ENCODE measurements at regions not wholly inside any gene's neighbourhood (a gene's known extent, or its start where the extent isn't known, plus 50 kb on each side); places are given as distances from the start of the nearest gene placed in this dataset.
"Not testable (repeated sequence)": the region's sequence is repeated elsewhere in the genome, so short reads cannot be mapped to it uniquely, and the experiment has no call there.

DNA sequence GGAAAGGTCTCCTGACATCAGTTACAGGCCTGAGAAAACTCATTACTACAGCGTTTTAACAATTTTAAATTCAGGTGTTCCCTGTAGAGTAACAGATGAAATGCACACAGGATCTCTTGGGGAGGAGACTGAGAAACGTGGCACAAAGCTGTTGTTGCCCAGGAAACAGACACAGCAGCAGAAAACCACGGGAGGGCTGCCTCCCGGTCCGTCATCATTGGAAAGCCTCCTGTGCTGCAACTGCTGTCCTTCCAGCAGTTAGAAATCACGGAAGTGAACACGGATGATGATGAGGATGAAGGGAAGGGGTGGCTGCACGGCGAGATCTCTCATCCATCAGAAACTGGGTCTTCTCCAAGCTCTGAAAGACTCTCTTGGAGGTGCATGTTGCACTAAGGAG is 94.6 kb upstream of the RNF32 start:
- no peak for DNase-seq

- DNase-seq = no peak
These were observed 95.5 kb upstream of the RNF32 start for GRCh38 chr7:156544919-156545715.

DNA sequence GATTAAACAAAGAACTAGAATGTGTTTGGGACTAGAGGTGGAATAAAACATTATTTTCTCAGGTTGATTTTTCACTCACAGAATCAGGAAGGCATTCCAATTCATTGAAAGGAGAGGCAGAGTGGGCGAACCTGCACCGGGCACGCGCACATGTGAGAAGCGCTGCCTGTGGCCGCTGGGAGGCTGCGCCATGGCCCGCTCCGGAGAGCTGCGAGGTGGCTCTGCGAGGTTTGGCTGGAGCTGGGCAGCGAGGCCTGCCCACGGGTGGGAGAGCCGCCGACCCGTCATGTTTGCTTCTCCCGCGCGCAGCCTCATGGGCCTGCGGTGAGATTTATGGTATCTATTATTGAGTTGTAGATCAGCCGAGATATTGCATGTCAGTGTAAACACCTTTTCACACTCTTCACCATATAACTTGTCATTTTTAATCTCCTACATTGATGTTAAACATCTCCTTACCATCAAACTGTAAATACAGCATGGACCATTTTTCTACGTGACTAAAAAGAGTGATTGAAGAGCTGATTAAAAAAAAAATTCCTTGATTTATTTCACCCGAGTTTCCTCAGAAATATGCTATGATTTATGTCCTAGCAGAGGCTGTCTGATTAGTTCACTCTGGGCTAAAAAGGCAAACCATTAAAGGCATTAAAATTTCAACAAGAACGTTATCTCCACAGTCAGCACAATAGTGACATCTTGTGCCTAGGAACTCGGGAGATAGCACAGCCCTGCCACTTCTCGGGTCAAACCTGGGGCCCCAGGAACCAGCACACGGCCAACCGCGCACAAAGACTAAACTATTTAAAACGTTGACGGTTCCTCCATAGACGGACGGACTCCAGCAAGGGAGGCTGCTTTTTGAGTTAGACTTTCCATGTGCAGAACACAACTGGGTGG is 96.6 kb upstream of the RNF32 start:
- no peak for DNase-seq

GRCh38 chr7:156540619-156541165 is 99.9 kb upstream of the RNF32 start:
- DNase-seq = no peak

DNA sequence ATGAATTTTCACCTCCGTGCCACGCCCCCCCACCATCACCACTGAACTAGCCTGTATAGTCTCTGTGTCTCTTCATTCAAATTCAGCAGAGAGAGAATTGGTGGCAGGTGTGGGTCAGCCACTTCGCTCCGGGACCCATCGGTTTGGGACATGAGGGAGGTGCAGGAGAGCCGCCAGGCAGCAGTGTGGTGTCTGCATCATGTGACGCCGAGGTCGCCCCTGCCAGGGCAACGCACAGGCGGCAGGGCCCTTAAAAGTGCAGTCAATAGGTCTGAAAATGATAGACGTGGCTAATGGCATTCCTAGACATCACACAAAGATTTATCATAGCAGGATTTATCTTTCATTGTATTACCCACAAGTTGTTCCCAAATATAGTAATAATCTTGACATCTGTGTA is 100.6 kb upstream of the RNF32 start:
- no peak for DNase-seq

DNA sequence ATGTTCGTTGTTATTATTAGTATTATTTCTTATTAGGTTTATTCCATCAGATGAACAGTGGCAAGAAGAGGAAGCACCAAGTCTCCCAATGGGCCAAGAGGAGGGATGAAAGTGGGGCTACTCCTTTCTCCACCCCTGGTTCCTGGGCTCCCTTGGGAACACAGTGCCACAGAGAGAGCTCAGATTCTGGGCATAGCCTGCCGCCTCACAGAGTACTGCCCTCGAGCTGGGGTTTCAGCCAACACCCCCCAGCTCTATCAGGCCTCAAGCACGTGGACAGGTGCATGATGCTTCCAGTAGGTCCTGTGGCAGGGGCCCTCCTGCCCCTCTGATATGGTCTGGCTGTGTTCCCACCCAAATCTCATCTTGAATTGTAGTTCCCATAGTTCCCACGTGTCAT is 103.6 kb upstream of the RNF32 start:
- DNase-seq = no peak

DNA sequence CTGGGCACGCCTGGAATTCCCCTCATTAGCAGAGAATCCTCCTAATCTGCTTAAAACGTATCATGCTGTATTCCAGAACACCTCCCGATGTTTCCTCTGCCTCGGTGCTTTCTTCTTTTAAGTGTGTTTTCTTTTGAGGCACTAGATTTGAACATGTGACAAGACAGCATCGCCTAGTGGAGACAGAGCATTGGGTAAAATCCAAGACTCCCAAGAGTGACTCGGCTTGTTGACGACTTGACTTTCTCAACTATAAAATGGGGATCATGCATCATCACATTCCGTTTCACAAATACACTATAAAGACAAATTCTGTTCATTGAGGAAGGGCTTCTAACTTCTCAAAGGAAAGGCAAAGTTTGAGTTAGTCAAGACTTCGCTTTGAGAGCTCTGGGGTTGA is 105.6 kb upstream of the RNF32 start:
- no peak for DNase-seq

- no peak for DNase-seq
These were observed 106.6 kb upstream of the RNF32 start for GRCh38 chr7:156533964-156534363.

GRCh38 chr7:156533420-156533819 is 107.2 kb upstream of the RNF32 start:
- no peak for DNase-seq

DNA sequence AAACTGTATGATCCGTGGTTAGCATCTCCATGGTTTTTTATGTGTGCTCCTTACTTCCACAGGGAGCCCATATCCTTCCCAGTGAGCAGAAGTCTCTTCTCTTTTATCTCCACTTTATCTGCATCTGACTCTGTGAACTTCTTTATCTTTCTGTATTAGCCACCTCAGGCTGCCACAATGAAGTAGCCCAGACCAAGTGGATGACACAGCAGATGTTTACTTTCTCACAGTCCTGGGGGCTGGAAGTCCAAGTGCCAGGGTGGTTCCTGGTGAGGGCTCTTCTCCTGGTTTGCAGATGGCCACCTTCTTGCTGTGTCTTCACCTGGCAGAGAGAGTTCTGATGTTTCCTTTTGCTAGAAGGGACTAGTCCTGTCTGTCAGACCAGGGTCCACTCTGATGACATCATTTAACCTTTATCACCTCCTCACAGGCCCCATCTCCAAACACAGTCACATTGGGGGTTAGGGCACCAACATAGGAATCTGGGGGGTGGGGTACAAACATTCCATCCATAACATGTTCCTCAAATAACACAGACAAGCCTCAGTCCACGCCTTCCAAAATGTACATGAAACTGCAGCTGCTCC is 108.5 kb upstream of the RNF32 start:
- no peak for DNase-seq

GRCh38 chr7:156529956-156530355 is 110.6 kb upstream of the RNF32 start:
- DNase-seq = no peak

DNA sequence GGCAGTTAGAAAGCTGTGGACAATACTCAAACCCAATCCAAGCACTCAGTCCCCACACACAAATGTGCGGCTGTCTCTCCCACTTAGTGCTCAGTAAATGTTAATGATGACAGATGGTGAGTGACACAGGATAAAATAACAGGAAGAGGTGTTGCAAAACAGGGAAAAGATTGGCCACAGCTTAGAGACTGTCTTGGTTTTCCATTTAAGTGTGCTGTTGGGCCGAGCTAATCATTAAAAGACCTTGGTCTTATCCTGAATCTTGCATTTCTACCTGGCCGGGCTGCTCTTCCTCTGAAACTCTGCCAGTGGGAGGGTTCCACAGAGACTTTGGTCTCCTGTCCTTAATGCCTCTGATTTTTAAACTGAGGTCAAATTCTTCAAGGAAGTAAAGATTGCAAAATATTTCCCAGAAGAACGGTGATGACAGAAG is 113.1 kb upstream of the RNF32 start:
- no peak for DNase-seq

- no peak for DNase-seq
These were observed 115.6 kb upstream of the RNF32 start for GRCh38 chr7:156524818-156525597.

DNA sequence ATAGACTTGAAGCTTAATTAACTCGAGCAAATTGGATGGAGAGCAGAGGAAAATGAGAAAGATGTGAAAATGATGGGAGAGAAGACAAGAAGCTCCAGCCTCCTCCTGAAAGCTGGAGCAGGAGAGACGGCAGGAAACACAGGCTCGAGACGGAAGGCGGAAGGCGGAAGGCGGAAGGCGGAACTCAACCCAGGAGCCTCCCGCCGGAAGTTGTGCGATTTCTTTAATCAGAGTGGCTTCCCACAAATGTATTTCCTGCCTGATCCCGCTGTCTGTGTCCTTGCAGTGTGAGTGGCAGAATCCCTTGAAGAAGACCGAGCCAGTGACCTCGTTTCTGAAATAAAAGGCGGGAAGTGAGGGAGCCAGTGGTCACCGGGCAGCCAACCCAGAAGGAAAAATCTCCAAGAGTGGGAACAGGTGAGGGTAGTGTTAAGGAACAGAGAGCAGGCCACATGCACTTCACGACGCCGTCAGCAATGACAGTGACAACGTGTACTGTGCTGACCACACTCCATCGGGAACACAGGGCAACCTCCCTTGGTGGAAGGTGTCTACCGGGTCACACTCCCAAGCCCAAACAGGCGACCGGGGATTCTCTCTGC is 117.0 kb upstream of the RNF32 start:
- no peak for DNase-seq

DNA sequence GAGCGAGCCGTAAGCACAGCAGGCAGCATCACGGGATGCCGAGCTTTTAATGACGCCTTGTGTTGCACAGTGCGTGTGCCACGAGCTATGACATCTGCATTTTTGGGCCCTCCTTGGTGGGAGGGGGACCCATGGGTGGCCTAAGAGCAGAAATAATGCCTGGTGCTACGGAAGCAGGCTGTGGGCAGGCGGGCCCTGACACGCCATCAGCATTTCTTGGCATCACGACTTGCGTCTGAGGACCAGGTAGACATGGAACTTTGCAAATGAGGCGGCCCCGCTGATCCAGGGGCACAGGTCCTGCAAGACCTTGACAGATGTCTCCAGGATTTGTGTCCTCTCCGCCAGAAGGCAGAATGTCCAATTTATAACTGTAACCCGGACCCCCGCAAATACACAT is 117.8 kb upstream of the RNF32 start:
- DNase-seq = no peak

DNA sequence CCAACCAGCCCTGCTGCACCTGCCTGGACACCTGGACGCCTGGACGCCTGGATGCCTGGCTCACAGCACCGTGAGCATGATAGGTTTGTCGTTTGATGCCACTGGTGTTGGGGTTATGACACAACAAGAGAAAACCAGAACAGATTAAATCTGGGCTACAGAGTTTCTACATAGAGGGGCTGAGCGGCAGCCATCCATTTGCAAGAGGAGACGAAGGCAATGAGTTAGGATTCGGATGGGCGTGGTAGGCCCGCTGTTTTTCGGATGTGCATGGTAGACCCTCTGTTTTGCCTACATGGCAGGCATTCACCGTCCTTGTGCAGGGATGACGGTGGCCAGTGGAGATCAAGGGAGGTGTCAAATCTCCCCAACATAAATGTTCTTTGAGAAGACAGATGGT is 121.5 kb upstream of the RNF32 start:
- DNase-seq = no peak

- no peak for DNase-seq
These were observed 122.1 kb upstream of the RNF32 start for GRCh38 chr7:156518466-156518865.

- DNase-seq = not testable (repeated sequence)
These were observed 122.7 kb upstream of the RNF32 start for GRCh38 chr7:156517858-156518257.

DNA sequence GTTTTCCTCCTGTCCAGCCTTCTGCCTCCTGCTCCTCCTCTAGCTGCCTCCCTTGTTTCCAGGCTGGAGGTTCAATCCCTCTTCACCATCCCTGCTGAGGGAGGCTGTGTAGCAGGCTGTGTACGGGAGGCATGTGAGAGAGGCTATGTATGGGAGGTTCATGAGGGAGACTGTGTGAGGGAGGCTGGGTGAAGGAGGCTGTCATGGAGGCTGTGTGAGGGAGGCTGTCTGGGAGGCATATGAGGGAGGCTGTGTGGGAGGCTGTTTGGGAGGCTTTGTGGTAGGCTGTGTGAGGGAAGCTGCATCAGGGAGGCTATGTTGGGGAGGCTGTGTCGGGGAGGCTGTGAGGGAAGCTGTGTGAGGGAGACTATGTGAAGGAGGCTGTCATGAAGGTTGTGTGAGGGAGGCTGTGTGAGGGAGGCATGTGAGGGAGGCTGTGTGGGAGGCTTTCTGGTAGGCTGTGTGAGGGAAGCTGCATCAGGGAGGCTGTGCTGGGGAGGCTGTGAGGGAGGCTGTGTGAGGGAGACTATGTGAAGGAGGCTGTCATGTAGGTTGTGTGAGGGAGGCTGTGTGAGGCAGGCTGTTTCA is 123.7 kb upstream of the RNF32 start:
- DNase-seq = no peak

DNA sequence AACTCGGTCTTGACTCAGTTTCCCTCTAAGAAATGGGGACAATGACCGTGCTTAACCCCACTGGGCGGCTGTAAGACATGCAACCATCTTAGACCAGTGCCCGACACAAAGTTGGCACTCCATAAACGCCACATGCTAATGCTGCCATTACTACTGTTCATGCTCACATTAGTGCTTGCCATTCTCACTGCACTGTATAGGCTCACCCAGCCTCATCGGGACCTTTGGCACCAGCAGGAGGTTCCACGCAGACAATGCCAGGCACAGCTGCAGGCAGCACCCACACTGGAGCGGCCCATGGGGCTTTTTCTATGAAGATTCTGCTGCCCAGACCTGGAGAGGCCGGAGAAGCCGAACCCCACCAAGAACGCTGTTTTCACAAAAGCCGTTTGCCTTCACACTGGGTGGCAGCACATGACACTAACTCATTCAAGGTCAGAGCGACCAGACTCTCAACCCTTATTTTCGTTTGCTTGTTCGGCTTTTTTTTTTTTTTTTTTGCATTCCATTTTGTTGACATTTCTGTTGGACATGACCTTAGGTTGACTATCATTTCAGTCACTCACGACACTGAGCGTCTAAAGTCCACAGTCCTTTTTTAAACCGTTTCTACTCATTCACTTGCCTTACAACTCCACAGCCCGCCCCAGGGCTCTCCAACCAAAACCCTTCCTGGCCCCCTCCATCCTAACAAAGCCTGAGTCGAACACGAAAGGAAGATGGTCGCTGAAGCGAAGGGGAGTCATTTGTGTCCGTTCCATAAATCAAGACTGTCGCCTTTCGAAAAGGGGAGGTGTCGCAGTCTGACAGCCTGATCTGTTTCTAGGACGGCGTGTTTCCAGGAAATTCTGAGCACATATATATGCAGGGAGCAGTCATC is 124.4 kb upstream of the RNF32 start:
- DNase-seq = no peak

DNA sequence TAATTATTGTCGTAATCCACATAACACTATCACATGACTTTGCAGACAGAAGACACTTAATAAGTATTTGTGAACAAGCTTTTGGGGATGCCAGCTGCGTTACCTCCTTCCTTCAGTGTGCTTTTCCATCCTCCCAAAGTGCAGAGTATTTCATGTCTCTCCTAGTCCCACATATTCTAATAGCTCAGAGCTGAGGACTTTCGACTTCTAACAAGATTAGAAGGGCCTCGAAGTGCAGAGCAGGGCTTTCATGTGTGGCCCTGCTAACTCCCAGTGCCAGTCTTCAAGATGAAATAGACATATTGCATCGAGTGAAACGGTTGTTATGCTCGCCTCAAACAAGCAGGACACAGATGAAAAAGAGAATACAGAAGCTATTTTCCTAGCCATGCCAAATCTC is 125.7 kb upstream of the RNF32 start:
- DNase-seq = no peak

Measured in CD4-positive, alpha-beta T cell treated with Interleukin-4 for 4 hours (primary cell).